Uterus (tissue), 2 donors: ENCODE measurements at regions not wholly inside any gene's neighbourhood (a gene's known extent, or its start where the extent isn't known, plus 50 kb on each side); places are given as distances from the start of the nearest gene placed in this dataset.

Experiments
- POLR2A ChIP-seq, 2 donors: fragments of 450-650 bp; IDR thresholded peaks; one replicate each; pipeline ENCODE4 v1.6.1; 2016; ENCODE audit warnings: antibody characterized with exemption in 2 of 2, mild to moderate bottlenecking in 1 of 2, moderate library complexity in 1 of 2
- TF ChIP-seq, protein P1 (sequence below), 4 experiments: fragments of 200-600 bp in 2 of 4; fragments of 450-650 bp in 2 of 4; sonication (generic) in 2 of 4; IDR thresholded peaks; one replicate each; pipeline ENCODE4 v1.5.1; 2016 to 2019; ENCODE audit warnings: antibody characterized with exemption in 4 of 4, mild to moderate bottlenecking in 2 of 4, moderate library complexity in 1 of 4

DNA sequence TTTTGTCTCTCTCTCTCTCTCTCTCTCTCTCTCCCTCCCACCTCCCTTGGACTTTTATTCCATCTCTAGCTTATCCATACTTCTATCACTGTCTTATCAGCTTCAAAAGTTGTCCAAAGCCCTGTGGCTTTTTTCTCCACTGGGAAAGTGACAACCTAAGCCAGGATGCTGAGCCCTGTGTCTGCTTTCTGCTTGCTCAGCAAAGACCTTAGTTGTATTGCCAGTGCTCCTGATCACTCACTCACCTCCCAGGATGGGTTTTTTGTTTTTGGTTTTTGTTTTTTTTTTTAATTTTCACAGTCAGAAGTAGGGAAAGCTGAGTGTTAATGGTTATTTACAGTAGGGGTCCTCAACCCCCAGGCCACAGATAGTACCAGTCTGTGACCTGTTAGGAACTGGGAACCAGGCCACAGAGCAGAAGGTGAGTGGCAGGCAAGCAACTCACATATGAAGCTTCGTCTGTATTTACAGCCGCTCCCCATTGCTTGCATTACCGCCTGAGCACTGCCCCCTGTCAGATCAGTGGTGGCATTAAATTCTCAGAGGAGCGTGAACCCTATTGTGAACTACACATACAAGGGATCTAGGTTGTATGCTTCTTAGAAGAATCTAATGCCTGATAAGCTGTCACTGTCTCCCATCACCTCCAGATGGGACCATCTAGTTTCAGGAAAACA lies 125.0 kb upstream of the ID4 start:
- TF ChIP-seq, protein P1, sequence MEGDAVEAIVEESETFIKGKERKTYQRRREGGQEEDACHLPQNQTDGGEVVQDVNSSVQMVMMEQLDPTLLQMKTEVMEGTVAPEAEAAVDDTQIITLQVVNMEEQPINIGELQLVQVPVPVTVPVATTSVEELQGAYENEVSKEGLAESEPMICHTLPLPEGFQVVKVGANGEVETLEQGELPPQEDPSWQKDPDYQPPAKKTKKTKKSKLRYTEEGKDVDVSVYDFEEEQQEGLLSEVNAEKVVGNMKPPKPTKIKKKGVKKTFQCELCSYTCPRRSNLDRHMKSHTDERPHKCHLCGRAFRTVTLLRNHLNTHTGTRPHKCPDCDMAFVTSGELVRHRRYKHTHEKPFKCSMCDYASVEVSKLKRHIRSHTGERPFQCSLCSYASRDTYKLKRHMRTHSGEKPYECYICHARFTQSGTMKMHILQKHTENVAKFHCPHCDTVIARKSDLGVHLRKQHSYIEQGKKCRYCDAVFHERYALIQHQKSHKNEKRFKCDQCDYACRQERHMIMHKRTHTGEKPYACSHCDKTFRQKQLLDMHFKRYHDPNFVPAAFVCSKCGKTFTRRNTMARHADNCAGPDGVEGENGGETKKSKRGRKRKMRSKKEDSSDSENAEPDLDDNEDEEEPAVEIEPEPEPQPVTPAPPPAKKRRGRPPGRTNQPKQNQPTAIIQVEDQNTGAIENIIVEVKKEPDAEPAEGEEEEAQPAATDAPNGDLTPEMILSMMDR (IDR thresholded peaks at IDR 0.05), result no peak
- no peak for TF ChIP-seq POLR2A (IDR thresholded peaks at IDR 0.05)
